Activated CD8-positive, alpha-beta memory T cell treated with anti-CD3 and anti-CD28 coated beads, Interleukin-2, amount 10 ng/mL, durations not matched to agents 7 days and 5 days (primary cell): ENCODE measurements at regions not wholly inside any gene's neighbourhood (a gene's known extent, or its start where the extent isn't known, plus 50 kb on each side); places are given as distances from the start of the nearest gene placed in this dataset.
A peak's percentile ranks its signal among the peaks of the same experiment; 100 is the strongest.
"Not testable (repeated sequence)": the region's sequence is repeated elsewhere in the genome, so short reads cannot be mapped to it uniquely, and the experiment has no call there.

Experiments used
- ATAC-seq: fragments of 150-1000 bp; cut with Tn5 transposase; one replicate; pipeline ENCODE4 v1.10.0; 2021; ENCODE audit warnings: moderate library complexity
- CTCF ChIA-PET: fragments of 350-600 bp; sonication (Branson Sonifier 250); formaldehyde crosslinking; loops from one replicate; lab custom pipeline; 2021; ENCODE audit warnings: antibody characterized with exemption; lab: Charles Lee
- DNase-seq: peaks from one replicate; pipeline ENCODE4 v3.0.0-alpha.2; 2020
- H3K27ac Mint-ChIP-seq: one replicate; pipeline ENCODE4 v1.8.0; 2021; ENCODE audit warnings: mild to moderate bottlenecking, mixed read lengths
- H3K27me3 Mint-ChIP-seq: one replicate; pipeline ENCODE4 v1.8.0; 2021; ENCODE audit warnings: mixed read lengths
- H3K36me3 Mint-ChIP-seq: one replicate; pipeline ENCODE4 v1.8.0; 2021; ENCODE audit warnings: mild to moderate bottlenecking, mixed read lengths
- H3K4me1 Mint-ChIP-seq: one replicate; pipeline ENCODE4 v1.8.0; 2021; ENCODE audit warnings: mixed read lengths
- H3K4me3 Mint-ChIP-seq: one replicate; pipeline ENCODE4 v1.8.0; 2021; ENCODE audit warnings: mild to moderate bottlenecking, moderate library complexity, mixed read lengths
- H3K9me3 Mint-ChIP-seq: one replicate; pipeline ENCODE4 v1.8.0; 2022; ENCODE audit warnings: low read depth, mixed read lengths

- Mint-ChIP-seq H3K9me3 (peaks cover 40% of the 10 kb centered on the region), H3K36me3 (peaks cover 12% of the 10 kb centered on the region), H3K27ac (peak overlapping the region; percentile 48), H3K4me1 (peaks cover 30% of the 10 kb centered on the region)
- ATAC-seq, H3K4me3 Mint-ChIP-seq, H3K27me3 Mint-ChIP-seq, DNase-seq, CTCF ChIA-PET: not testable (repeated sequence)
Measured at GRCh38 chr20:29308956-29309355, 1948.5 kb upstream of the DEFB115 start.

- H3K27ac Mint-ChIP-seq, H3K27me3 Mint-ChIP-seq, DNase-seq, ATAC-seq, CTCF ChIA-PET, H3K4me3 Mint-ChIP-seq: not testable (repeated sequence)
- Mint-ChIP-seq H3K36me3 (peaks cover 12% of the 10 kb centered on the region), H3K9me3 (peaks cover 44% of the 10 kb centered on the region), H3K4me1 (peaks cover 30% of the 10 kb centered on the region)
Measured at GRCh38 chr20:29309481-29309880, 1948.0 kb upstream of the DEFB115 start.

- H3K4me1 Mint-ChIP-seq = peaks cover 16% of the 10 kb centered on the region
- H3K27me3 Mint-ChIP-seq, H3K36me3 Mint-ChIP-seq, CTCF ChIA-PET, H3K4me3 Mint-ChIP-seq, H3K27ac Mint-ChIP-seq, DNase-seq, ATAC-seq: not testable (repeated sequence)
- H3K9me3 Mint-ChIP-seq = peaks cover 33% of the 10 kb centered on the region
Measured at GRCh38 chr20:29311046-29311445, 1946.4 kb upstream of the DEFB115 start.

GRCh38 chr20:29312679-29313078 lies 1944.8 kb upstream of the DEFB115 start:
- H3K27me3 Mint-ChIP-seq, H3K27ac Mint-ChIP-seq, CTCF ChIA-PET, ATAC-seq, H3K4me3 Mint-ChIP-seq, DNase-seq, H3K36me3 Mint-ChIP-seq: not testable (repeated sequence)
- Mint-ChIP-seq H3K9me3 (peaks cover 29% of the 10 kb centered on the region), H3K4me1 (peaks cover 12% of the 10 kb centered on the region)

GRCh38 chr20:29313481-29313880 lies 1944.0 kb upstream of the DEFB115 start:
- H3K36me3 Mint-ChIP-seq = peaks cover 3% of the 10 kb centered on the region
- H3K27ac Mint-ChIP-seq = no peak overlapping the region
- H3K9me3 Mint-ChIP-seq = peaks cover 23% of the 10 kb centered on the region
- CTCF ChIA-PET = no interaction called here
- DNase-seq (no peak), ATAC-seq (no peak)
- no peak overlapping the region for H3K4me3 Mint-ChIP-seq
- H3K27me3 Mint-ChIP-seq = no peaks in the 10 kb centered on the region
- peaks cover 6% of the 10 kb centered on the region for H3K4me1 Mint-ChIP-seq

- CTCF ChIA-PET = no interaction called here
- H3K27me3 Mint-ChIP-seq = peaks cover 3% of the 10 kb centered on the region
- ATAC-seq (no peak), DNase-seq (no peak)
- H3K27ac Mint-ChIP-seq = no peak overlapping the region
- H3K36me3 Mint-ChIP-seq = no peaks in the 10 kb centered on the region
- H3K4me1 Mint-ChIP-seq = no peaks in the 10 kb centered on the region
- no peak overlapping the region for H3K4me3 Mint-ChIP-seq
- H3K9me3 Mint-ChIP-seq = peaks cover 16% of the 10 kb centered on the region
Measured at GRCh38 chr20:29314294-29314693, 1943.2 kb upstream of the DEFB115 start.

- H3K4me3 Mint-ChIP-seq = no peak overlapping the region
- ATAC-seq (no peak), DNase-seq (no peak)
- no peaks in the 10 kb centered on the region for H3K36me3 Mint-ChIP-seq
- H3K4me1 Mint-ChIP-seq = no peaks in the 10 kb centered on the region
- CTCF ChIA-PET = no interaction called here
- H3K9me3 Mint-ChIP-seq = peaks cover 5% of the 10 kb centered on the region
- no peak overlapping the region for H3K27ac Mint-ChIP-seq
- H3K27me3 Mint-ChIP-seq = peaks cover 13% of the 10 kb centered on the region
Measured at GRCh38 chr20:29318871-29319461, 1938.5 kb upstream of the DEFB115 start.

GRCh38 chr20:29319725-29320124 lies 1937.7 kb upstream of the DEFB115 start:
- no peaks in the 10 kb centered on the region for H3K36me3 Mint-ChIP-seq
- H3K9me3 Mint-ChIP-seq = no peaks in the 10 kb centered on the region
- CTCF ChIA-PET = no interaction called here
- no peaks in the 10 kb centered on the region for H3K4me1 Mint-ChIP-seq
- DNase-seq (no peak), ATAC-seq (no peak)
- H3K27ac Mint-ChIP-seq = no peak overlapping the region
- H3K4me3 Mint-ChIP-seq = no peak overlapping the region
- peaks cover 15% of the 10 kb centered on the region for H3K27me3 Mint-ChIP-seq

- H3K4me1 Mint-ChIP-seq, H3K9me3 Mint-ChIP-seq, H3K4me3 Mint-ChIP-seq, CTCF ChIA-PET, H3K36me3 Mint-ChIP-seq, DNase-seq, H3K27ac Mint-ChIP-seq, ATAC-seq: not testable (repeated sequence)
- peaks cover 15% of the 10 kb centered on the region for H3K27me3 Mint-ChIP-seq
Measured at GRCh38 chr20:29320216-29320949, 1937.1 kb upstream of the DEFB115 start.

- ATAC-seq, H3K27ac Mint-ChIP-seq, CTCF ChIA-PET, H3K36me3 Mint-ChIP-seq, DNase-seq, H3K4me1 Mint-ChIP-seq, H3K4me3 Mint-ChIP-seq, H3K9me3 Mint-ChIP-seq: not testable (repeated sequence)
- H3K27me3 Mint-ChIP-seq = peaks cover 17% of the 10 kb centered on the region
Measured at GRCh38 chr20:29323631-29324515, 1933.6 kb upstream of the DEFB115 start.

GRCh38 chr20:29324516-29325303 lies 1932.8 kb upstream of the DEFB115 start:
- DNase-seq, ATAC-seq, CTCF ChIA-PET, H3K4me1 Mint-ChIP-seq, H3K4me3 Mint-ChIP-seq, H3K27ac Mint-ChIP-seq, H3K36me3 Mint-ChIP-seq: not testable (repeated sequence)
- H3K27me3 Mint-ChIP-seq = peaks cover 16% of the 10 kb centered on the region
- H3K9me3 Mint-ChIP-seq = peaks cover 10% of the 10 kb centered on the region

GRCh38 chr20:29325304-29325640 lies 1932.2 kb upstream of the DEFB115 start:
- no peak for DNase-seq
- H3K27me3 Mint-ChIP-seq = peaks cover 16% of the 10 kb centered on the region
- no peak overlapping the region for H3K27ac Mint-ChIP-seq
- CTCF ChIA-PET = no interaction called here
- no peaks in the 10 kb centered on the region for H3K4me1 Mint-ChIP-seq
- no peak overlapping the region for H3K4me3 Mint-ChIP-seq
- no peak for ATAC-seq
- H3K36me3 Mint-ChIP-seq = peaks cover 2% of the 10 kb centered on the region
- H3K9me3 Mint-ChIP-seq = peaks cover 13% of the 10 kb centered on the region

GRCh38 chr20:29325781-29326180 lies 1931.7 kb upstream of the DEFB115 start:
- Mint-ChIP-seq H3K27me3 (peaks cover 16% of the 10 kb centered on the region), H3K9me3 (peaks cover 18% of the 10 kb centered on the region)
- H3K4me3 Mint-ChIP-seq, DNase-seq, H3K36me3 Mint-ChIP-seq, ATAC-seq, H3K27ac Mint-ChIP-seq, H3K4me1 Mint-ChIP-seq, CTCF ChIA-PET: not testable (repeated sequence)
